Gastrocnemius medialis (tissue), 4 donors: ENCODE measurements at regions not wholly inside any gene's neighbourhood (a gene's known extent, or its start where the extent isn't known, plus 50 kb on each side); places are given as distances from the start of the nearest gene placed in this dataset.

Experiments
- CTCF ChIP-seq, 5 experiments: fragments of 450-650 bp in 3 of 5; fragments of 200-600 bp in 2 of 5; sonication (generic) in 2 of 5; IDR thresholded peaks in 4 of 5; conservative IDR thresholded peaks in 1 of 5; 1 replicate in 4 of 5; 2 replicates in 1 of 5; pipeline ENCODE4 v1.5.1; 2016 to 2019; ENCODE audit warnings: antibody characterized with exemption in 5 of 5, mild to moderate bottlenecking in 3 of 5, moderate library complexity in 3 of 5
- POLR2A ChIP-seq, 2 donors: fragments of 450-650 bp; IDR thresholded peaks; one replicate each; pipeline ENCODE4 v1.6.1; 2017; ENCODE audit warnings: antibody characterized with exemption in 2 of 2, mild to moderate bottlenecking in 2 of 2, moderate library complexity in 2 of 2

- TF ChIP-seq CTCF (IDR thresholded peaks at IDR 0.05 in 4 of 5, conservative IDR thresholded peaks at IDR 0.05 in 1 of 5) (no peak), POLR2A (IDR thresholded peaks at IDR 0.05) (no peak)
Observed at GRCh38 chr20:22403632-22404361, 180.6 kb downstream of the FOXA2 start.
